Hypothalamus (tissue), 51 donors: ENCODE measurements at regions not wholly inside any gene's neighbourhood (a gene's known extent, or its start where the extent isn't known, plus 50 kb on each side); places are given as distances from the start of the nearest gene placed in this dataset.
A peak's percentile ranks its signal among the peaks of the same experiment; 100 is the strongest.

Experiments
- DNase-seq, 51 donors: peaks; one replicate each; lab custom pipeline; 2025; lab: John Stamatoyannopoulos, UW

GRCh38 chr16:51450909-51451308 is 299.8 kb upstream of the SALL1 start:
- no peak for DNase-seq

GRCh38 chr16:51450376-51450775 is 299.3 kb upstream of the SALL1 start:
- no peak for DNase-seq

GRCh38 chr16:51449441-51449840 is 298.4 kb upstream of the SALL1 start:
- no peak for DNase-seq

GRCh38 chr16:51445250-51445649 is 294.2 kb upstream of the SALL1 start:
- no peak for DNase-seq

GRCh38 chr16:51443934-51444333 is 292.9 kb upstream of the SALL1 start:
- no peak for DNase-seq

GRCh38 chr16:51442141-51442870 is 291.2 kb upstream of the SALL1 start:
- peak in 3 of 51 donors; percentile 22 to 60 (median 36) for DNase-seq

- DNase-seq, result peak in 20 of 51 donors; percentile 7 to 82 (median 36)
These were observed 289.2 kb upstream of the SALL1 start for GRCh38 chr16:51440131-51440889.

- DNase-seq, result peak in 3 of 51 donors; percentile 9 to 36 (median 30)
These were observed 288.2 kb upstream of the SALL1 start for GRCh38 chr16:51439271-51439670.

- no peak for DNase-seq
These were observed 285.7 kb upstream of the SALL1 start for GRCh38 chr16:51436742-51437141.

GRCh38 chr16:51434567-51435198 is 283.6 kb upstream of the SALL1 start:
- DNase-seq, result peak in 1 of 51 donors; percentile 4

- peak in 2 of 51 donors; percentile 5 to 45 for DNase-seq
These were observed 282.5 kb upstream of the SALL1 start for GRCh38 chr16:51433599-51433998.

- DNase-seq, result peak in 22 of 51 donors; percentile 6 to 64 (median 24)
These were observed 280.6 kb upstream of the SALL1 start for GRCh38 chr16:51431517-51432241.

GRCh38 chr16:51430716-51431369 is 279.8 kb upstream of the SALL1 start:
- peak in 1 of 51 donors; percentile 35 for DNase-seq

- no peak for DNase-seq
These were observed 278.0 kb upstream of the SALL1 start for GRCh38 chr16:51429041-51429440.

- no peak for DNase-seq
These were observed 276.0 kb upstream of the SALL1 start for GRCh38 chr16:51427085-51427484.

GRCh38 chr16:51426276-51426675 is 275.2 kb upstream of the SALL1 start:
- DNase-seq, result no peak

- no peak for DNase-seq
These were observed 269.2 kb upstream of the SALL1 start for GRCh38 chr16:51420247-51420646.

GRCh38 chr16:51419768-51420167 is 268.7 kb upstream of the SALL1 start:
- no peak for DNase-seq

GRCh38 chr16:51418258-51418657 is 267.2 kb upstream of the SALL1 start:
- no peak for DNase-seq

- DNase-seq, result no peak
These were observed 265.9 kb upstream of the SALL1 start for GRCh38 chr16:51416926-51417325.
